T-helper 2 cell (primary cell): ENCODE measurements at regions not wholly inside any gene's neighbourhood (a gene's known extent, or its start where the extent isn't known, plus 50 kb on each side); places are given as distances from the start of the nearest gene placed in this dataset.
"Not testable (repeated sequence)": the region's sequence is repeated elsewhere in the genome, so short reads cannot be mapped to it uniquely, and the experiment has no call there.

Experiments
- DNase-seq, 5 experiments: peaks; one replicate each; pipeline versions ENCODE4 v3.0.0 to v3.0.0-alpha.2; 2012 to 2022

- no peak for DNase-seq
Observed at GRCh38 chr13:97878431-97879375, 74.8 kb upstream of the IPO5 start.

GRCh38 chr13:97879646-97880310, 73.7 kb upstream of the IPO5 start:
- no peak for DNase-seq

- no peak for DNase-seq
Observed at GRCh38 chr13:97880311-97880675, 73.2 kb upstream of the IPO5 start.

GRCh38 chr13:97881556-97881955, 71.9 kb upstream of the IPO5 start:
- DNase-seq = no peak

- DNase-seq = no peak
Observed at GRCh38 chr13:97883396-97883795, 70.1 kb upstream of the IPO5 start.

- no peak for DNase-seq
Observed at GRCh38 chr13:97884707-97885468, 68.6 kb upstream of the IPO5 start.

- DNase-seq = no peak
Observed at GRCh38 chr13:97885641-97886040, 67.8 kb upstream of the IPO5 start.

- DNase-seq = no peak
Observed at GRCh38 chr13:97889803-97890202, 63.7 kb upstream of the IPO5 start.

GRCh38 chr13:97890573-97890972, 62.9 kb upstream of the IPO5 start:
- no peak for DNase-seq

- not testable (repeated sequence) for DNase-seq
Observed at GRCh38 chr13:97891964-97892363, 61.5 kb upstream of the IPO5 start.

- DNase-seq = no peak
Observed at GRCh38 chr13:97892717-97893116, 60.8 kb upstream of the IPO5 start.

GRCh38 chr13:97895383-97895782, 58.1 kb upstream of the IPO5 start:
- no peak for DNase-seq

GRCh38 chr13:97896446-97896845, 57.0 kb upstream of the IPO5 start:
- no peak for DNase-seq

- DNase-seq = no peak
Observed at GRCh38 chr13:97901716-97902115, 51.8 kb upstream of the IPO5 start.
